ENCODE measurements at regions not wholly inside any gene's neighbourhood (a gene's known extent, or its start where the extent isn't known, plus 50 kb on each side); places are given as distances from the start of the nearest gene placed in this dataset.

GRCh38 chr15:57796146-57796545 lies 89.6 kb downstream of the POLR2M start:
- TF ChIP-seq EZH2 (IDR thresholded peaks at IDR 0.05; ENCODE audit: borderline replicate concordance, insufficient read depth, low read depth, low read length, poor library complexity, severe bottlenecking) (no peak), CTCF (IDR thresholded peaks at IDR 0.05) (no peak)
